ENCODE measurements at regions not wholly inside any gene's neighbourhood (a gene's known extent, or its start where the extent isn't known, plus 50 kb on each side); places are given as distances from the start of the nearest gene placed in this dataset.
"Not testable (repeated sequence)": the region's sequence is repeated elsewhere in the genome, so short reads cannot be mapped to it uniquely, and the experiment has no call there.

GRCh38 chr11:87767615-87768014 is 407.6 kb downstream of the RAB38 start:
- Mint-ChIP-seq H3K4me3 (no peak overlapping the region), H3K27ac (no peak overlapping the region), H3K36me3 (no peaks in the 10 kb centered on the region), H3K27me3 (ENCODE audit: low read depth) (peaks cover 7% of the 10 kb centered on the region), H3K9me3 (peaks cover 8% of the 10 kb centered on the region), H3K4me1 (no peaks in the 10 kb centered on the region)
- no peak for TF ChIP-seq CTCF (IDR thresholded peaks at IDR 0.05; ENCODE audit: unreplicated experiment)
- DNase-seq (ENCODE audit: low spot score in 2 of 2, unreplicated experiment in 2 of 2), result no peak

- H3K9me3 Mint-ChIP-seq, result peaks cover 31% of the 10 kb centered on the region
- not testable (repeated sequence) for H3K27me3 Mint-ChIP-seq (ENCODE audit: low read depth); H3K4me3 Mint-ChIP-seq; DNase-seq (ENCODE audit: low spot score in 2 of 2, unreplicated experiment in 2 of 2); H3K27ac Mint-ChIP-seq; H3K36me3 Mint-ChIP-seq; H3K4me1 Mint-ChIP-seq
Measured at GRCh38 chr11:87764075-87764474, 411.2 kb downstream of the RAB38 start.

GRCh38 chr11:87754685-87755084 is 420.6 kb downstream of the RAB38 start:
- Mint-ChIP-seq H3K27me3 (ENCODE audit: low read depth) (peaks cover 4% of the 10 kb centered on the region), H3K4me3 (no peak overlapping the region), H3K27ac (no peak overlapping the region), H3K4me1 (no peaks in the 10 kb centered on the region), H3K9me3 (peaks cover 7% of the 10 kb centered on the region), H3K36me3 (no peaks in the 10 kb centered on the region)
- TF ChIP-seq CTCF (IDR thresholded peaks at IDR 0.05; ENCODE audit: unreplicated experiment), result no peak
- no peak for DNase-seq (ENCODE audit: low spot score in 2 of 2, unreplicated experiment in 2 of 2)

- Mint-ChIP-seq H3K27me3 (ENCODE audit: low read depth) (peaks cover 7% of the 10 kb centered on the region), H3K9me3 (no peaks in the 10 kb centered on the region), H3K4me3 (no peak overlapping the region), H3K27ac (no peak overlapping the region), H3K36me3 (no peaks in the 10 kb centered on the region), H3K4me1 (no peaks in the 10 kb centered on the region)
- no peak for DNase-seq (ENCODE audit: low spot score in 2 of 2, unreplicated experiment in 2 of 2)
- no peak for TF ChIP-seq CTCF (IDR thresholded peaks at IDR 0.05; ENCODE audit: unreplicated experiment)
Measured at GRCh38 chr11:87753143-87753542, 422.1 kb downstream of the RAB38 start.

GRCh38 chr11:87743007-87743406 is 432.2 kb downstream of the RAB38 start:
- no peak for TF ChIP-seq CTCF (IDR thresholded peaks at IDR 0.05; ENCODE audit: unreplicated experiment)
- DNase-seq (ENCODE audit: low spot score in 2 of 2, unreplicated experiment in 2 of 2), result no peak
- no peaks in the 10 kb centered on the region for H3K9me3 Mint-ChIP-seq
- H3K4me1 Mint-ChIP-seq, result peaks cover 26% of the 10 kb centered on the region
- H3K27ac Mint-ChIP-seq, result no peak overlapping the region
- H3K36me3 Mint-ChIP-seq, result no peaks in the 10 kb centered on the region
- H3K4me3 Mint-ChIP-seq, result no peak overlapping the region
- peaks cover 11% of the 10 kb centered on the region for H3K27me3 Mint-ChIP-seq (ENCODE audit: low read depth)

- Mint-ChIP-seq H3K27ac (no peak overlapping the region), H3K4me1 (peaks cover 17% of the 10 kb centered on the region), H3K4me3 (no peak overlapping the region), H3K9me3 (no peaks in the 10 kb centered on the region), H3K27me3 (ENCODE audit: low read depth) (peaks cover 11% of the 10 kb centered on the region), H3K36me3 (no peaks in the 10 kb centered on the region)
- no peak for TF ChIP-seq CTCF (IDR thresholded peaks at IDR 0.05; ENCODE audit: unreplicated experiment)
- no peak for DNase-seq (ENCODE audit: low spot score in 2 of 2, unreplicated experiment in 2 of 2)
Measured at GRCh38 chr11:87740968-87741367, 434.3 kb downstream of the RAB38 start.

Data from mesothelial cell of epicardium (in vitro differentiated cells).